ENCODE measurements at regions not wholly inside any gene's neighbourhood (a gene's known extent, or its start where the extent isn't known, plus 50 kb on each side); places are given as distances from the start of the nearest gene placed in this dataset.
"Not testable (repeated sequence)": the region's sequence is repeated elsewhere in the genome, so short reads cannot be mapped to it uniquely, and the experiment has no call there.

DNA sequence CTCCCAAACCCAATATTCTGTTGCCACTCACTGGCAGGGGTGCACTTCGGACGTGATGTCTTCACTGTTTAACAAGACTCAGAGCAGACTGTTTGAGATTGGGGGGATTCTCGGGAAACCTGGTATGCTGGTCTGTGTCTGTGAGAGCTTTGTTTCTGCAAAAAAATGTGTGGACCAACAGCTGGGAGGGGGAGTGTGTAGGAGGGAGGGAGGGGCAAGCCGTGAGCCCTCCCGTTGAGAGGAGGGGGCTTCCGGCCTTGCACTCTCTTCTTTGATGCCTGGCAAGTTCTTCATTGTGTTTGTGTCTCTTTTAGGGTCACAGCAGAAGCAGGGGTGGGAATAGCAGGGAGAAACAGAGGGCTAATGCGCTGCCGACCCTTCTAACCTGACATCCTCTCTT lies 74.9 kb upstream of the NDN start:
- H3K27me3 ChIP-seq (ENCODE audit: insufficient read depth, low read depth, severe bottlenecking), result no peaks in the 10 kb centered on the region
- no peak overlapping the region for H3K4me3 ChIP-seq (ENCODE audit: low read depth, low read length)
- TF ChIP-seq, protein P1, sequence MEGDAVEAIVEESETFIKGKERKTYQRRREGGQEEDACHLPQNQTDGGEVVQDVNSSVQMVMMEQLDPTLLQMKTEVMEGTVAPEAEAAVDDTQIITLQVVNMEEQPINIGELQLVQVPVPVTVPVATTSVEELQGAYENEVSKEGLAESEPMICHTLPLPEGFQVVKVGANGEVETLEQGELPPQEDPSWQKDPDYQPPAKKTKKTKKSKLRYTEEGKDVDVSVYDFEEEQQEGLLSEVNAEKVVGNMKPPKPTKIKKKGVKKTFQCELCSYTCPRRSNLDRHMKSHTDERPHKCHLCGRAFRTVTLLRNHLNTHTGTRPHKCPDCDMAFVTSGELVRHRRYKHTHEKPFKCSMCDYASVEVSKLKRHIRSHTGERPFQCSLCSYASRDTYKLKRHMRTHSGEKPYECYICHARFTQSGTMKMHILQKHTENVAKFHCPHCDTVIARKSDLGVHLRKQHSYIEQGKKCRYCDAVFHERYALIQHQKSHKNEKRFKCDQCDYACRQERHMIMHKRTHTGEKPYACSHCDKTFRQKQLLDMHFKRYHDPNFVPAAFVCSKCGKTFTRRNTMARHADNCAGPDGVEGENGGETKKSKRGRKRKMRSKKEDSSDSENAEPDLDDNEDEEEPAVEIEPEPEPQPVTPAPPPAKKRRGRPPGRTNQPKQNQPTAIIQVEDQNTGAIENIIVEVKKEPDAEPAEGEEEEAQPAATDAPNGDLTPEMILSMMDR (IDR thresholded peaks at IDR 0.05; ENCODE audit: low read depth, low read length), result no peak
- DNase-seq, result no peak
- no peak overlapping the region for H3K27ac ChIP-seq
- H3K9me3 ChIP-seq (ENCODE audit: severe bottlenecking), result no peaks in the 10 kb centered on the region
- H3K36me3 ChIP-seq, result no peaks in the 10 kb centered on the region

DNA sequence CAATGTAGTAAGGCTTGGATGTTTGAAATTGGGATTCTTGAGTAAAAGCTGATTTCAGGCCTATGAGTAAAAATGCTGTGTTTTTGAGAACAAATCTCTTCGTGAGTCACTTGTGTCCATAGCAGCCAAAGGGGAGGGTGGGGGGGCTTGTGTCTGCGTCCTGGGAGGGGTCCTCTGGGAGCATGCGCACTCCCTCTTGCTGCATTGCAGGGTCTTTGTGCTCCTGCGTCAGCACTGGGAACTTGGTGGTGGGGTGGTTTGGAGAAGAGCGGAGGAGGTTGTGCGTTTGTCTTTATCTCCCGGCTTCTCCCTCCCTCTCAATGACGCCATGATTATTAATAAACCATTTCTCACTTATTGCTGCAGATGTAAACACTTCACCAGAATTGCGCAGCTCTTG lies 75.9 kb upstream of the NDN start:
- no peak overlapping the region for H3K4me3 ChIP-seq (ENCODE audit: low read depth, low read length)
- no peaks in the 10 kb centered on the region for H3K27me3 ChIP-seq (ENCODE audit: insufficient read depth, low read depth, severe bottlenecking)
- no peaks in the 10 kb centered on the region for H3K9me3 ChIP-seq (ENCODE audit: severe bottlenecking)
- no peak overlapping the region for H3K27ac ChIP-seq
- TF ChIP-seq, protein P1 (IDR thresholded peaks at IDR 0.05; ENCODE audit: low read depth, low read length), result no peak
- H3K36me3 ChIP-seq, result no peaks in the 10 kb centered on the region
- DNase-seq, result no peak

DNA sequence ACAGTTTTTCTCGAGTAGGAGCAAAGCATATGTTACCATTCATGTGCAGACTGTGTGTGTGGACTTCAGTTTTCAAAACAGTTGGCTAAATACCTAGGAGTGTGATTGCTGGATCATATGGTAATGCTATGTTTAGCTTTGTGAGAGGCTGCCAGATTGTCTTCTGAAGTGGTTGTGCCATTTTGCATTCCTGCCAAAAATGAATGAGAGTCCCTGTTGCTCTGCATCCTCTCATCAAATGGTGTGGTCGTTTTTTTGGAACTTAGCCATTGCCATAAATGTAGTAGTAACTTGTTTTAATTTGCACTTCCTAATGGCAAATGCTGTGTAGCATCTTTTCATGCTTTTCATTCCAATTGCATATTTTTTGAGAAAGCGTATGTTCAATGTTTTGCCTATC lies 77.2 kb upstream of the NDN start:
- Histone ChIP-seq H3K27me3 (ENCODE audit: insufficient read depth, low read depth, severe bottlenecking) (no peaks in the 10 kb centered on the region), H3K9me3 (ENCODE audit: severe bottlenecking) (no peaks in the 10 kb centered on the region), H3K36me3 (no peaks in the 10 kb centered on the region), H3K27ac (no peak overlapping the region), H3K4me3 (ENCODE audit: low read depth, low read length) (no peak overlapping the region)
- TF ChIP-seq, protein P1 (IDR thresholded peaks at IDR 0.05; ENCODE audit: low read depth, low read length), result no peak
- DNase-seq, result no peak

DNA sequence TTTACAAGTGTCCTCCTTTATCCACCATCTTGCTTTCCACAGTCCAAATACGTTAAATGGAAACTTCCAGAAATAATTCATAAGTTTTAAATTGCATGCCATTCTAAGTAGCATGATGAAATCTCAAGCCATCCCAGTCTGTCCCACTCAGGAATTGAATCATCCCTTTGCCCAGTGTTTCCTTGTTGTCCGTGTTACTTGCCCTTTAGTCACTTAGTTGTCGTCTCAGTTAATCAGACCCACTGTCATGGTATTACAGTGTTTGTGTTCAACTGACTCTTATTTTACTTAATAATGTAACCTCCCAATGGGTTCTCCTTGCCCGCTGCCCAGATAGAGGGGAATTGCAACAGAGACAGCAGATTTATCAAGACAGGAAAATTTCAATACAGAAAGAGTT lies 77.6 kb upstream of the NDN start:
- TF ChIP-seq, protein P1 (IDR thresholded peaks at IDR 0.05; ENCODE audit: low read depth, low read length), result no peak
- DNase-seq, result no peak
- Histone ChIP-seq H3K36me3 (no peaks in the 10 kb centered on the region), H3K9me3 (ENCODE audit: severe bottlenecking) (no peaks in the 10 kb centered on the region), H3K27ac (no peak overlapping the region), H3K27me3 (ENCODE audit: insufficient read depth, low read depth, severe bottlenecking) (no peaks in the 10 kb centered on the region), H3K4me3 (ENCODE audit: low read depth, low read length) (no peak overlapping the region)

DNA sequence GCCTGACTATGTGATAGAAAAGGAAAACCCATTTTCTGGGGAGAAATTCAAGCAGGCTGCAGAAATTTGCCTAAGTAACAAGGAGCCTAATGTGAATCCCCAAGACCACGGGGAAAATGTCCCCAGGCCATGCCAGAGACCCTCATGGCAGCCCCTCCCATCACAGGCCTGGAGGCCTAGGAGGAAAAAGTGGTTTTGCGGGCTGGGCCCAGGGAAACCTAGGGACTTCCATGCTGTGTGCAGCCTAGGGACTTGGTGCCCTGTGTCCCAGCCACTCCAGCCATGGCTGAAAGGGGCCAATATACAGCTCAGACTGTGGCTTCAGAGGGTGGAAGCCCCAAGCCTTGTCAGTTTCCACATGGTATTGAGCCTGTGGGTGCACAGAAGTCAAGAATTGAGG lies 79.7 kb upstream of the NDN start:
- not testable (repeated sequence) for DNase-seq; H3K36me3 ChIP-seq; H3K4me3 ChIP-seq (ENCODE audit: low read depth, low read length); H3K27me3 ChIP-seq (ENCODE audit: insufficient read depth, low read depth, severe bottlenecking); H3K9me3 ChIP-seq (ENCODE audit: severe bottlenecking); H3K27ac ChIP-seq

DNA sequence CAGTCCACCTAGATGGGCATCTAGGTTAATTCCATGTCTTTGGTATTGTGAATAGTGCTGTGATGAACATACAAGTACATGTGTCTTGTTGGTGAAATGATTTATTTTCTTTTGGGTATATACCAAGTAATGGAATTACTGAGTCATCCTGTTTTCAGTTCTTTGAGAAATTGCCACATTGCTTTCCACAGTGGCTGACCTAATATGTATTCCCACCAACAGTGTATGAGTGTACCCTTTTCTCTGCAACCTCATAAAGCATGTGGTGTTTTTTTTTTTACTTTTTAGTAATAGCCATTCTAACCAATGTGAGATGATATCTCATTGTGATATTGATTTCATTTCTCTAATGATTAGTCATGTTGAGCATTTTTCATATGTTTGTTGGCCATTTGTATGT lies 86.0 kb upstream of the NDN start:
- no peaks in the 10 kb centered on the region for H3K36me3 ChIP-seq
- TF ChIP-seq, protein P1 (IDR thresholded peaks at IDR 0.05; ENCODE audit: low read depth, low read length), result no peak
- no peaks in the 10 kb centered on the region for H3K9me3 ChIP-seq (ENCODE audit: severe bottlenecking)
- H3K27me3 ChIP-seq (ENCODE audit: insufficient read depth, low read depth, severe bottlenecking), result no peaks in the 10 kb centered on the region
- no peak overlapping the region for H3K4me3 ChIP-seq (ENCODE audit: low read depth, low read length)
- no peak overlapping the region for H3K27ac ChIP-seq
- no peak for DNase-seq
